K562 (cell line): ENCODE measurements at regions not wholly inside any gene's neighbourhood (a gene's known extent, or its start where the extent isn't known, plus 50 kb on each side); places are given as distances from the start of the nearest gene placed in this dataset.

Source experiments
- BCOR ChIP-seq: fragments of 450-650 bp; IDR thresholded peaks from 2 replicates; pipeline ENCODE4 v1.6.1; 2016
- MTA1 ChIP-seq: fragments of 450-650 bp; IDR thresholded peaks from 2 replicates; pipeline ENCODE4 v1.6.1; 2017; ENCODE audit warnings: borderline replicate concordance
- RCOR1 ChIP-seq, 2 experiments: IDR thresholded peaks; 2 replicates each; pipeline ENCODE4 v1.6.1; 2012; ENCODE audit warnings: low read depth in 2 of 2, low read length in 2 of 2, borderline replicate concordance in 1 of 2, improper control_type of control experiment in 1 of 2
- TF ChIP-seq, protein P1 (sequence below): fragments of 250-450 bp; sonication (Bioruptor Pico); IDR thresholded peaks from 2 replicates; pipeline ENCODE4 v1.5.0; 2021; ENCODE audit warnings: mild to moderate bottlenecking, borderline replicate concordance
- TF ChIP-seq, protein P2 (sequence below): fragments of 450-650 bp; formaldehyde crosslinking; IDR thresholded peaks from 2 replicates; pipeline ENCODE4 v1.4.0; 2022; ENCODE audit warnings: missing genetic modification characterization
- TF ChIP-seq, protein P3 (sequence below): fragments of 450-650 bp; IDR thresholded peaks from 2 replicates; pipeline ENCODE4 v1.6.1; 2016
- TF ChIP-seq, protein P4 (sequence below), 3 experiments: IDR thresholded peaks in 2 of 3; conservative IDR thresholded peaks in 1 of 3; 2 replicates each; pipeline ENCODE4 v1.5.1; 2011 to 2012; ENCODE audit warnings: low read length in 3 of 3, mild to moderate bottlenecking in 3 of 3, control low read depth in 2 of 3, improper control_type of control experiment in 1 of 3, inconsistent platforms in 1 of 3, low read depth in 1 of 3, mixed read lengths in 1 of 3, moderate library complexity in 1 of 3; ENCODE audit not compliant: insufficient read depth in 2 of 3
- TF ChIP-seq, protein P5 (sequence below): fragments of 450-650 bp; IDR thresholded peaks from 2 replicates; pipeline ENCODE4 v1.6.1; 2016; ENCODE audit warnings: mild to moderate bottlenecking, moderate library complexity

DNA sequence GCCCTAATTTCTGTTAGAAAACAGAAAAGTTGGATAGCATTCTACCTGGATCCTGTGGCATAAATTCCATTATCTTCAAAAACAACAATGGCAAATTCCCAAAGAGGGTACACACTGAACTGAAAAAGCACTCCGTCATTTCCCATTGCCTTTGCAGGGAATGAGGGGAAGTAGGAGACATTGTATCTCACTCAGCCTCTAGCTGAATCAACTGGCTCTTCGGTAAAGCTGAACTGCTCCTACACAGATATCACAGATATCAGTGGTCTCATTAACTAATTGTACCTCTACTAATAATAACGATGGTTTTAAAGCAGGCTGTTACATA lies 64.2 kb upstream of the PRKAR2B start (continued):
- TF ChIP-seq, protein P1, sequence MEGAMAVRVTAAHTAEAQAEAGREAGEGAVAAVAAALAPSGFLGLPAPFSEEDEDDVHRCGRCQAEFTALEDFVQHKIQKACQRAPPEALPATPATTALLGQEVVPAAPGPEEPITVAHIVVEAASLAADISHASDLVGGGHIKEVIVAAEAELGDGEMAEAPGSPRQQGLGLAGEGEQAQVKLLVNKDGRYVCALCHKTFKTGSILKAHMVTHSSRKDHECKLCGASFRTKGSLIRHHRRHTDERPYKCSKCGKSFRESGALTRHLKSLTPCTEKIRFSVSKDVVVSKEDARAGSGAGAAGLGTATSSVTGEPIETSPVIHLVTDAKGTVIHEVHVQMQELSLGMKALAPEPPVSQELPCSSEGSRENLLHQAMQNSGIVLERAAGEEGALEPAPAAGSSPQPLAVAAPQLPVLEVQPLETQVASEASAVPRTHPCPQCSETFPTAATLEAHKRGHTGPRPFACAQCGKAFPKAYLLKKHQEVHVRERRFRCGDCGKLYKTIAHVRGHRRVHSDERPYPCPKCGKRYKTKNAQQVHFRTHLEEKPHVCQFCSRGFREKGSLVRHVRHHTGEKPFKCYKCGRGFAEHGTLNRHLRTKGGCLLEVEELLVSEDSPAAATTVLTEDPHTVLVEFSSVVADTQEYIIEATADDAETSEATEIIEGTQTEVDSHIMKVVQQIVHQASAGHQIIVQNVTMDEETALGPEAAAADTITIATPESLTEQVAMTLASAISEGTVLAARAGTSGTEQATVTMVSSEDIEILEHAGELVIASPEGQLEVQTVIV (CRISPR knock-in tag): no peak
- TF ChIP-seq, protein P2, sequence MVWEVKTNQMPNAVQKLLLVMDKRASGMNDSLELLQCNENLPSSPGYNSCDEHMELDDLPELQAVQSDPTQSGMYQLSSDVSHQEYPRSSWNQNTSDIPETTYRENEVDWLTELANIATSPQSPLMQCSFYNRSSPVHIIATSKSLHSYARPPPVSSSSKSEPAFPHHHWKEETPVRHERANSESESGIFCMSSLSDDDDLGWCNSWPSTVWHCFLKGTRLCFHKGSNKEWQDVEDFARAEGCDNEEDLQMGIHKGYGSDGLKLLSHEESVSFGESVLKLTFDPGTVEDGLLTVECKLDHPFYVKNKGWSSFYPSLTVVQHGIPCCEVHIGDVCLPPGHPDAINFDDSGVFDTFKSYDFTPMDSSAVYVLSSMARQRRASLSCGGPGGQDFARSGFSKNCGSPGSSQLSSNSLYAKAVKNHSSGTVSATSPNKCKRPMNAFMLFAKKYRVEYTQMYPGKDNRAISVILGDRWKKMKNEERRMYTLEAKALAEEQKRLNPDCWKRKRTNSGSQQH (CRISPR knock-in tag): no peak
- TF ChIP-seq, protein P3, sequence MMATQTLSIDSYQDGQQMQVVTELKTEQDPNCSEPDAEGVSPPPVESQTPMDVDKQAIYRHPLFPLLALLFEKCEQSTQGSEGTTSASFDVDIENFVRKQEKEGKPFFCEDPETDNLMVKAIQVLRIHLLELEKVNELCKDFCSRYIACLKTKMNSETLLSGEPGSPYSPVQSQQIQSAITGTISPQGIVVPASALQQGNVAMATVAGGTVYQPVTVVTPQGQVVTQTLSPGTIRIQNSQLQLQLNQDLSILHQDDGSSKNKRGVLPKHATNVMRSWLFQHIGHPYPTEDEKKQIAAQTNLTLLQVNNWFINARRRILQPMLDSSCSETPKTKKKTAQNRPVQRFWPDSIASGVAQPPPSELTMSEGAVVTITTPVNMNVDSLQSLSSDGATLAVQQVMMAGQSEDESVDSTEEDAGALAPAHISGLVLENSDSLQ: 0 out of 2 replicates have a peak, but pooled peaks have one; percentile 3
- no peak for TF ChIP-seq BCOR
- no peak for TF ChIP-seq RCOR1 (IDR thresholded peaks at IDR 0.05; ENCODE audit: borderline replicate concordance in 1 of 2, low read depth in 2 of 2, low read length in 2 of 2)
- TF ChIP-seq, protein P4, sequence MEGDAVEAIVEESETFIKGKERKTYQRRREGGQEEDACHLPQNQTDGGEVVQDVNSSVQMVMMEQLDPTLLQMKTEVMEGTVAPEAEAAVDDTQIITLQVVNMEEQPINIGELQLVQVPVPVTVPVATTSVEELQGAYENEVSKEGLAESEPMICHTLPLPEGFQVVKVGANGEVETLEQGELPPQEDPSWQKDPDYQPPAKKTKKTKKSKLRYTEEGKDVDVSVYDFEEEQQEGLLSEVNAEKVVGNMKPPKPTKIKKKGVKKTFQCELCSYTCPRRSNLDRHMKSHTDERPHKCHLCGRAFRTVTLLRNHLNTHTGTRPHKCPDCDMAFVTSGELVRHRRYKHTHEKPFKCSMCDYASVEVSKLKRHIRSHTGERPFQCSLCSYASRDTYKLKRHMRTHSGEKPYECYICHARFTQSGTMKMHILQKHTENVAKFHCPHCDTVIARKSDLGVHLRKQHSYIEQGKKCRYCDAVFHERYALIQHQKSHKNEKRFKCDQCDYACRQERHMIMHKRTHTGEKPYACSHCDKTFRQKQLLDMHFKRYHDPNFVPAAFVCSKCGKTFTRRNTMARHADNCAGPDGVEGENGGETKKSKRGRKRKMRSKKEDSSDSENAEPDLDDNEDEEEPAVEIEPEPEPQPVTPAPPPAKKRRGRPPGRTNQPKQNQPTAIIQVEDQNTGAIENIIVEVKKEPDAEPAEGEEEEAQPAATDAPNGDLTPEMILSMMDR (IDR thresholded peaks at IDR 0.05 in 2 of 3, conservative IDR thresholded peaks at IDR 0.05 in 1 of 3; ENCODE audit: insufficient read depth in 2 of 3, low read depth in 1 of 3, low read length in 3 of 3): no peak
- TF ChIP-seq, protein P5, sequence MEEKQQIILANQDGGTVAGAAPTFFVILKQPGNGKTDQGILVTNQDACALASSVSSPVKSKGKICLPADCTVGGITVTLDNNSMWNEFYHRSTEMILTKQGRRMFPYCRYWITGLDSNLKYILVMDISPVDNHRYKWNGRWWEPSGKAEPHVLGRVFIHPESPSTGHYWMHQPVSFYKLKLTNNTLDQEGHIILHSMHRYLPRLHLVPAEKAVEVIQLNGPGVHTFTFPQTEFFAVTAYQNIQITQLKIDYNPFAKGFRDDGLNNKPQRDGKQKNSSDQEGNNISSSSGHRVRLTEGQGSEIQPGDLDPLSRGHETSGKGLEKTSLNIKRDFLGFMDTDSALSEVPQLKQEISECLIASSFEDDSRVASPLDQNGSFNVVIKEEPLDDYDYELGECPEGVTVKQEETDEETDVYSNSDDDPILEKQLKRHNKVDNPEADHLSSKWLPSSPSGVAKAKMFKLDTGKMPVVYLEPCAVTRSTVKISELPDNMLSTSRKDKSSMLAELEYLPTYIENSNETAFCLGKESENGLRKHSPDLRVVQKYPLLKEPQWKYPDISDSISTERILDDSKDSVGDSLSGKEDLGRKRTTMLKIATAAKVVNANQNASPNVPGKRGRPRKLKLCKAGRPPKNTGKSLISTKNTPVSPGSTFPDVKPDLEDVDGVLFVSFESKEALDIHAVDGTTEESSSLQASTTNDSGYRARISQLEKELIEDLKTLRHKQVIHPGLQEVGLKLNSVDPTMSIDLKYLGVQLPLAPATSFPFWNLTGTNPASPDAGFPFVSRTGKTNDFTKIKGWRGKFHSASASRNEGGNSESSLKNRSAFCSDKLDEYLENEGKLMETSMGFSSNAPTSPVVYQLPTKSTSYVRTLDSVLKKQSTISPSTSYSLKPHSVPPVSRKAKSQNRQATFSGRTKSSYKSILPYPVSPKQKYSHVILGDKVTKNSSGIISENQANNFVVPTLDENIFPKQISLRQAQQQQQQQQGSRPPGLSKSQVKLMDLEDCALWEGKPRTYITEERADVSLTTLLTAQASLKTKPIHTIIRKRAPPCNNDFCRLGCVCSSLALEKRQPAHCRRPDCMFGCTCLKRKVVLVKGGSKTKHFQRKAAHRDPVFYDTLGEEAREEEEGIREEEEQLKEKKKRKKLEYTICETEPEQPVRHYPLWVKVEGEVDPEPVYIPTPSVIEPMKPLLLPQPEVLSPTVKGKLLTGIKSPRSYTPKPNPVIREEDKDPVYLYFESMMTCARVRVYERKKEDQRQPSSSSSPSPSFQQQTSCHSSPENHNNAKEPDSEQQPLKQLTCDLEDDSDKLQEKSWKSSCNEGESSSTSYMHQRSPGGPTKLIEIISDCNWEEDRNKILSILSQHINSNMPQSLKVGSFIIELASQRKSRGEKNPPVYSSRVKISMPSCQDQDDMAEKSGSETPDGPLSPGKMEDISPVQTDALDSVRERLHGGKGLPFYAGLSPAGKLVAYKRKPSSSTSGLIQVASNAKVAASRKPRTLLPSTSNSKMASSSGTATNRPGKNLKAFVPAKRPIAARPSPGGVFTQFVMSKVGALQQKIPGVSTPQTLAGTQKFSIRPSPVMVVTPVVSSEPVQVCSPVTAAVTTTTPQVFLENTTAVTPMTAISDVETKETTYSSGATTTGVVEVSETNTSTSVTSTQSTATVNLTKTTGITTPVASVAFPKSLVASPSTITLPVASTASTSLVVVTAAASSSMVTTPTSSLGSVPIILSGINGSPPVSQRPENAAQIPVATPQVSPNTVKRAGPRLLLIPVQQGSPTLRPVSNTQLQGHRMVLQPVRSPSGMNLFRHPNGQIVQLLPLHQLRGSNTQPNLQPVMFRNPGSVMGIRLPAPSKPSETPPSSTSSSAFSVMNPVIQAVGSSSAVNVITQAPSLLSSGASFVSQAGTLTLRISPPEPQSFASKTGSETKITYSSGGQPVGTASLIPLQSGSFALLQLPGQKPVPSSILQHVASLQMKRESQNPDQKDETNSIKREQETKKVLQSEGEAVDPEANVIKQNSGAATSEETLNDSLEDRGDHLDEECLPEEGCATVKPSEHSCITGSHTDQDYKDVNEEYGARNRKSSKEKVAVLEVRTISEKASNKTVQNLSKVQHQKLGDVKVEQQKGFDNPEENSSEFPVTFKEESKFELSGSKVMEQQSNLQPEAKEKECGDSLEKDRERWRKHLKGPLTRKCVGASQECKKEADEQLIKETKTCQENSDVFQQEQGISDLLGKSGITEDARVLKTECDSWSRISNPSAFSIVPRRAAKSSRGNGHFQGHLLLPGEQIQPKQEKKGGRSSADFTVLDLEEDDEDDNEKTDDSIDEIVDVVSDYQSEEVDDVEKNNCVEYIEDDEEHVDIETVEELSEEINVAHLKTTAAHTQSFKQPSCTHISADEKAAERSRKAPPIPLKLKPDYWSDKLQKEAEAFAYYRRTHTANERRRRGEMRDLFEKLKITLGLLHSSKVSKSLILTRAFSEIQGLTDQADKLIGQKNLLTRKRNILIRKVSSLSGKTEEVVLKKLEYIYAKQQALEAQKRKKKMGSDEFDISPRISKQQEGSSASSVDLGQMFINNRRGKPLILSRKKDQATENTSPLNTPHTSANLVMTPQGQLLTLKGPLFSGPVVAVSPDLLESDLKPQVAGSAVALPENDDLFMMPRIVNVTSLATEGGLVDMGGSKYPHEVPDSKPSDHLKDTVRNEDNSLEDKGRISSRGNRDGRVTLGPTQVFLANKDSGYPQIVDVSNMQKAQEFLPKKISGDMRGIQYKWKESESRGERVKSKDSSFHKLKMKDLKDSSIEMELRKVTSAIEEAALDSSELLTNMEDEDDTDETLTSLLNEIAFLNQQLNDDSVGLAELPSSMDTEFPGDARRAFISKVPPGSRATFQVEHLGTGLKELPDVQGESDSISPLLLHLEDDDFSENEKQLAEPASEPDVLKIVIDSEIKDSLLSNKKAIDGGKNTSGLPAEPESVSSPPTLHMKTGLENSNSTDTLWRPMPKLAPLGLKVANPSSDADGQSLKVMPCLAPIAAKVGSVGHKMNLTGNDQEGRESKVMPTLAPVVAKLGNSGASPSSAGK: no peak
- TF ChIP-seq MTA1: 0 out of 2 replicates have a peak, but pooled peaks have one; percentile 36
